ENCODE measurements at regions not wholly inside any gene's neighbourhood (a gene's known extent, or its start where the extent isn't known, plus 50 kb on each side); places are given as distances from the start of the nearest gene placed in this dataset.

DNA sequence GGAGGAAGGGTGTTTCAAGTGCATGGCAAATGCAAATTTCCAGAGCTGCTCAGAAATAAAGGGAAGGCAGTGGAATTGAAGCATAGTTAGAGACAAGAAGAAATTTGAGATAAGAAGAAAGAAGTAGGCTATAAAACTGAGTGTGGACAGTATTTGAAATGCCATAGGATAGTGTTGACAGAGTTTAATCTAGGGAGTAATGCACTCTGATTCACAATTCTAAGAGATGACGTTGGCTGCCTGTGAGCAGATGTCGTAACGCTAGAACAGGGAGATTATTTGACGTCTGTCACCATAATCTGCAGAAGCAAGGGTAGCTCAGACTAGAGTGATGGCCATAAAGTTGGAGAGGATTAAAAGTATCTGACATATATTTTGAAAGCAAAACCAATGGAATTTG is 389.9 kb upstream of the KIRREL3 start:
- dilution Hi-C loops (cut with HindIII; ENCODE audit: low sequenced_read_pairs, unreplicated experiment) (no loop called here), intact Hi-C loops (cut with micrococcal nuclease) (no loop called here), in situ Hi-C loops (cut with MboI; ENCODE audit: low sequenced_read_pairs) (no loop called here)
- no TSS peak for BruUV-seq (replicated peaks)
- Histone ChIP-seq H4K20me1 (ENCODE audit: insufficient read depth, low read length) (no peaks in the 10 kb centered on the region), H3K4me2 (ENCODE audit: low read depth, low read length) (no peak overlapping the region), H3K9me1 (ENCODE audit: insufficient read depth, low read length) (no peaks in the 10 kb centered on the region), H3K9me3 (ENCODE audit: control insufficient read depth, insufficient read depth, low read length) (no peaks in the 10 kb centered on the region), H3K4me1 (ENCODE audit: control insufficient read depth, insufficient read depth, low read length) (no peaks in the 10 kb centered on the region), H2AFZ (replicated peaks; ENCODE audit: low read length, poor library complexity) (no peak overlapping the region), H4K91ac (ENCODE audit: insufficient read depth, low read depth, low read length) (no peak overlapping the region), H3K23ac (ENCODE audit: low read depth, low read length) (no peak overlapping the region), H3K4me3 (ENCODE audit: insufficient read depth, low read depth, low read length) (no peak overlapping the region), H3K18ac (ENCODE audit: low read depth, low read length) (no peak overlapping the region), H4K8ac (ENCODE audit: low read depth in 2 of 2, low read length in 2 of 2) (no peak overlapping the region), H2BK120ac (ENCODE audit: low read depth, low read length) (no peak overlapping the region), H3K27ac (ENCODE audit: insufficient read depth, low read length) (no peak overlapping the region), H3K4ac (ENCODE audit: low read depth, low read length) (no peak overlapping the region), H3K27me3 (ENCODE audit: control insufficient read depth, insufficient read depth, low read length) (no peaks in the 10 kb centered on the region), H3K9ac (ENCODE audit: low read depth, low read length) (no peak overlapping the region), H2BK20ac (ENCODE audit: low read depth, low read length) (no peak overlapping the region), H3K14ac (replicated peaks; ENCODE audit: low read depth, low read length) (no peak overlapping the region), H3K36me3 (ENCODE audit: control insufficient read depth, insufficient read depth, low read length) (no peaks in the 10 kb centered on the region), H3K56ac (ENCODE audit: extremely low read depth, insufficient read depth, low read length) (no peak overlapping the region), H3K79me1 (ENCODE audit: low read depth in 1 of 2, low read length in 2 of 2) (no peaks in the 10 kb centered on the region), H2BK15ac (ENCODE audit: low read depth, low read length) (no peak overlapping the region), H2BK5ac (ENCODE audit: low read depth, low read length, poor library complexity, severe bottlenecking) (no peak overlapping the region), H4K5ac (ENCODE audit: low read depth, low read length) (no peak overlapping the region), H2AK5ac (ENCODE audit: low read depth, low read length) (no peak overlapping the region), H2AK9ac (replicated peaks; ENCODE audit: low read depth, low read length, poor library complexity) (no peak overlapping the region)
- CTCF ChIA-PET: no interaction called here
- TF ChIP-seq SMC3 (IDR thresholded peaks at IDR 0.05; ENCODE audit: low read depth, low read length) (no peak), RAD21 (IDR thresholded peaks at IDR 0.05; ENCODE audit: low read length) (no peak), MXI1 (IDR thresholded peaks at IDR 0.05; ENCODE audit: borderline replicate concordance, low read depth, low read length) (no peak), NFE2L2 (IDR thresholded peaks at IDR 0.05; ENCODE audit: low read depth, low read length) (no peak), MAFK (IDR thresholded peaks at IDR 0.05; ENCODE audit: low read depth, low read length) (no peak)
- TF ChIP-seq, protein P1, sequence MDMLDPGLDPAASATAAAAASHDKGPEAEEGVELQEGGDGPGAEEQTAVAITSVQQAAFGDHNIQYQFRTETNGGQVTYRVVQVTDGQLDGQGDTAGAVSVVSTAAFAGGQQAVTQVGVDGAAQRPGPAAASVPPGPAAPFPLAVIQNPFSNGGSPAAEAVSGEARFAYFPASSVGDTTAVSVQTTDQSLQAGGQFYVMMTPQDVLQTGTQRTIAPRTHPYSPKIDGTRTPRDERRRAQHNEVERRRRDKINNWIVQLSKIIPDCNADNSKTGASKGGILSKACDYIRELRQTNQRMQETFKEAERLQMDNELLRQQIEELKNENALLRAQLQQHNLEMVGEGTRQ (IDR thresholded peaks at IDR 0.05; ENCODE audit: low read depth, low read length): no peak
- ATAC-seq (ENCODE audit: low read depth) (no peak), DNase-seq (no peak)
- WGBS, 2 experiments (ENCODE audit: extremely low coverage in 2 of 2, insufficient read length in 1 of 2): 60% methylated on average over 3 of the region's 4 CpGs; no CpG with 5 or more reads in 1 of the 2 experiments
- POLR2A ChIA-PET (ENCODE audit: unreplicated experiment): no interaction called here
